Vagina (tissue), 2 donors: ENCODE measurements at regions not wholly inside any gene's neighbourhood (a gene's known extent, or its start where the extent isn't known, plus 50 kb on each side); places are given as distances from the start of the nearest gene placed in this dataset.

Experiments
- DNase-seq, 2 donors: peaks; one replicate each; pipeline ENCODE4 v3.0.0-alpha.2; 2017; ENCODE audit errors: extremely low spot score in 2 of 2
- H3K27ac ChIP-seq: fragments of 200-600 bp; sonication (generic); one replicate; pipeline ENCODE4 v1.5.1; 2019
- H3K27me3 ChIP-seq: fragments of 200-600 bp; sonication (generic); one replicate; pipeline ENCODE4 v1.5.1; 2019
- H3K36me3 ChIP-seq, 2 donors: fragments of 200-600 bp; sonication (generic); one replicate each; pipeline ENCODE4 v1.5.1; 2017 to 2019
- H3K4me1 ChIP-seq: fragments of 200-600 bp; sonication (generic); one replicate; pipeline ENCODE4 v1.5.1; 2019
- H3K4me3 ChIP-seq, 2 donors: fragments of 200-600 bp; sonication (generic); 1 replicate in 1 of 2; 2 replicates in 1 of 2; pipeline ENCODE4 v1.5.1; 2016 to 2019
- H3K9me3 ChIP-seq: fragments of 200-600 bp; sonication (generic); one replicate; pipeline ENCODE4 v1.5.1; 2019
- POLR2A ChIP-seq, 2 donors: fragments of 450-650 bp; IDR thresholded peaks; one replicate each; pipeline ENCODE4 v1.6.1; 2017; ENCODE audit warnings: antibody characterized with exemption in 2 of 2, mild to moderate bottlenecking in 2 of 2, moderate library complexity in 2 of 2
- POLR2AphosphoS5 ChIP-seq, 2 donors: sonication (generic); formaldehyde crosslinking; IDR thresholded peaks; one replicate each; pipeline ENCODE4 v1.9.0; 2017; ENCODE audit warnings: antibody characterized with exemption in 2 of 2, mild to moderate bottlenecking in 2 of 2, low read depth in 1 of 2; ENCODE audit not compliant: insufficient read depth in 1 of 2
- intact Hi-C: fragments of 100-400 bp; cut with DNase I; formaldehyde crosslinking; loops from one replicate; pipeline ENCODE4 v1.15.1; 2023
- TF ChIP-seq, protein P1 (sequence below), 3 experiments: fragments of 450-650 bp in 2 of 3; fragments of 200-600 bp in 1 of 3; sonication (generic) in 1 of 3; IDR thresholded peaks; one replicate each; pipeline ENCODE4 v1.5.1; 2017 to 2019; ENCODE audit warnings: antibody characterized with exemption in 3 of 3, mild to moderate bottlenecking in 2 of 3, moderate library complexity in 2 of 3

DNA sequence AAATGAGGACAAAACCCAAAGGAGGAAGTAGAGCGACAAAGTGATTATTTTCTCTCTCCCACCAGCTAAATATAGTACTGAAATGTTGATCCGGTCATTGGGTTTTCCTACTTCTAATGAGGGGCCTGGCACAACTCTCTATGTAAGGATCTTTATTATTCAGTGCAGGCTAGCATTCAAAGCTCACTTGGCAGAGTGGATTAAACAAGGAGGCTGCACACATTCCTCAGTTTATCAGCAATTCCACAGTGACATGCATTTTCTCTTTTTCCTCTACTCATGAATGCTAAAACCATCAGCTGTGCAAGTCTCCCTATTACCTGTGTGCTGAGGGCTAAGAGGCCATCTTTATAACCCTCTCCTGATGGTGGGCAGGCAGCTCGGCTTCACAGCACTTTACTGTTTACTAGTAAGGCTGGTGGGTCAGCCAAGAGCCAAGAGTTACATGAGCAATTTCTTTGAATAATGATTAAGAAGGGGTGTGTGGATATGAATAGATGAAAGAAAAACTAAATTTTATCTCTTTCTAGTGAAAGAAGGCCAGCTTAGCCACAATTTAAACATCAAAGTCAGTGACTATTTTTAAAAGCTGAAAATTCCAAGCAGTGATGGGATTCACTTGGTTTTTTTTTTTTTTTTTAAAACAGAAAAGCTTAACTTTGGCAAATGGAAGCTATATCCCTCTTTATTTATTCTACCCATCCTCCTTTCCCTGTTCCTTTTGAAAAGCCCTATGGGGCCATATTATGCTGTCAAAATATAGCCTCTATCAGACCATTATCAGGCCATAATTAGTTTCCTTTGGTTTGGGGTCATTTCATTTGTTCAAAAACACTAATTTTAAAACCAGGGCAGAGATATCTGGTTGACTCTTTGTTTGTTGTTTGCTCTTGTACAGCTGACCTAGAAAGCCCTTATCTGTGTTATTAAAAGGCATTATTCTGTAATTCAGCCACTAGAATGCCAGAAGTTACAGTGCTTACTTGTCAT lies 111.0 kb downstream of the RBM43 start:
- Histone ChIP-seq H3K4me1 (no peaks in the 10 kb centered on the region), H3K27me3 (no peaks in the 10 kb centered on the region), H3K9me3 (no peaks in the 10 kb centered on the region), H3K36me3 (no peaks in the 10 kb centered on the region), H3K4me3 (no peak overlapping the region), H3K27ac (no peak overlapping the region)
- DNase-seq: no peak
- TF ChIP-seq POLR2AphosphoS5 (IDR thresholded peaks at IDR 0.05; ENCODE audit: insufficient read depth in 1 of 2, low read depth in 1 of 2) (no peak), POLR2A (IDR thresholded peaks at IDR 0.05) (no peak)
- TF ChIP-seq, protein P1, sequence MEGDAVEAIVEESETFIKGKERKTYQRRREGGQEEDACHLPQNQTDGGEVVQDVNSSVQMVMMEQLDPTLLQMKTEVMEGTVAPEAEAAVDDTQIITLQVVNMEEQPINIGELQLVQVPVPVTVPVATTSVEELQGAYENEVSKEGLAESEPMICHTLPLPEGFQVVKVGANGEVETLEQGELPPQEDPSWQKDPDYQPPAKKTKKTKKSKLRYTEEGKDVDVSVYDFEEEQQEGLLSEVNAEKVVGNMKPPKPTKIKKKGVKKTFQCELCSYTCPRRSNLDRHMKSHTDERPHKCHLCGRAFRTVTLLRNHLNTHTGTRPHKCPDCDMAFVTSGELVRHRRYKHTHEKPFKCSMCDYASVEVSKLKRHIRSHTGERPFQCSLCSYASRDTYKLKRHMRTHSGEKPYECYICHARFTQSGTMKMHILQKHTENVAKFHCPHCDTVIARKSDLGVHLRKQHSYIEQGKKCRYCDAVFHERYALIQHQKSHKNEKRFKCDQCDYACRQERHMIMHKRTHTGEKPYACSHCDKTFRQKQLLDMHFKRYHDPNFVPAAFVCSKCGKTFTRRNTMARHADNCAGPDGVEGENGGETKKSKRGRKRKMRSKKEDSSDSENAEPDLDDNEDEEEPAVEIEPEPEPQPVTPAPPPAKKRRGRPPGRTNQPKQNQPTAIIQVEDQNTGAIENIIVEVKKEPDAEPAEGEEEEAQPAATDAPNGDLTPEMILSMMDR (IDR thresholded peaks at IDR 0.05): no peak
- intact Hi-C loops: no loop called here

DNA sequence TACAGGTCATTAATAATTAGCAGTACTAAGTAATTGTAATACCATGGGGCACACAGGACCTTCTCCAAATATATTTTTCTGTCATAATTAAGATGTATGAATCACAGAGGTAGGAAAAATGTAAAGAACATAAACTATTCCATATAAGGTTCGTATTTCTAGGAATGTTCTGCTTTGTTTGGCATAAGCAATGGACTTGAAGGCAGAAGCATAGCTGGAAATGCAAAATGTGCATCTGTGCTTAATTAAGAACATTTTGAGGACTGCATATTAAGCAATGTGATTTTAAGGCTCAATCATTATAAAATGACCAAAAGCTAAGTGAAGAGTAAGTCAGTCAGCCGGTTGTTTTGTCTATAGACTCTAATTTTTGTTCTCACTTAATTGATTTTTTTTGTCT lies 123.2 kb downstream of the RBM43 start:
- Histone ChIP-seq H3K4me1 (no peaks in the 10 kb centered on the region), H3K36me3 (no peaks in the 10 kb centered on the region), H3K27ac (no peak overlapping the region), H3K9me3 (no peaks in the 10 kb centered on the region), H3K4me3 (no peak overlapping the region), H3K27me3 (no peaks in the 10 kb centered on the region)
- TF ChIP-seq POLR2A (IDR thresholded peaks at IDR 0.05) (no peak), POLR2AphosphoS5 (IDR thresholded peaks at IDR 0.05; ENCODE audit: insufficient read depth in 1 of 2, low read depth in 1 of 2) (no peak)
- TF ChIP-seq, protein P1 (IDR thresholded peaks at IDR 0.05): no peak
- intact Hi-C loops: no loop called here
- no peak for DNase-seq

DNA sequence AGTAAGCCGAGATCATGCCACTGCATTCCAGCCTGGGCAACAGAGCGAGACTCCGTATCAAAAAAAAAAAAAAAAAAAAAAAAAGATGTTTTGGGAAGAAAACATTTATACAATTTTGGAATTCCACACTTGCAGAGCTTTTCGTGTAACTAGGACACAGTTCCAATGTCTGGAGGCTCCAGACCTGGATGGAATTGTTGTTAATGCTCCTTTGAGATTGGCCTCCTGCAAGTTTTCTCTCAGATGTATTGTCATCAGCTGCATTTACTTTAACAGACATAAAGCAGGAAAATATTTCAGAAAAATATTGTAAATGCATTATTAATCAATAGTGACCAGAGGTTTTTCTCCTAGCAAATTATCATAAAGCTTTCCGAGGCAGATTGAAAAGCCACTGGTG lies 124.1 kb downstream of the RBM43 start:
- DNase-seq: no peak
- Histone ChIP-seq H3K4me1 (no peaks in the 10 kb centered on the region), H3K9me3 (no peaks in the 10 kb centered on the region), H3K36me3 (no peaks in the 10 kb centered on the region), H3K27ac (no peak overlapping the region), H3K4me3 (no peak overlapping the region), H3K27me3 (no peaks in the 10 kb centered on the region)
- TF ChIP-seq, protein P1 (IDR thresholded peaks at IDR 0.05): no peak
- TF ChIP-seq POLR2AphosphoS5 (IDR thresholded peaks at IDR 0.05; ENCODE audit: insufficient read depth in 1 of 2, low read depth in 1 of 2) (no peak), POLR2A (IDR thresholded peaks at IDR 0.05) (no peak)
- intact Hi-C loops: no loop called here

DNA sequence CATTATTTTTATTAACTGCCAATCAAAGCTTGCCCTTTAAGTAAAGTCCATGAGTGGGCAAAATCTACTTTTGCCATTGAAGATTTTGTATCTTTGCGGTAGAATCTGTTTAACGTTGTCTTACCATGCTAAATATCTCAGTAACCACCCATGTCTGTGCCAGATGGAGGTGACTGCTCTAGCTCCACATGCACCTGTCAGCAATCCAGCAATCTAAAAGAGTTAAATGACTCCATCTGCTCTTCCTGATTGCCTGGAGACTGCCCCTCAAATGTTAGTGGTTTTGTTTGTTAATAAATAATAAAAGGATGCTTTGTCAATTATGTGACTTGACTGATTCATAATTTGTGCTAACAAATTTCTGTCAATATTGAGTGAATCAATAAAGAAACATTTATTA lies 141.7 kb downstream of the RBM43 start:
- no peak overlapping the region for H3K27ac ChIP-seq
- no peak overlapping the region for H3K4me3 ChIP-seq
- H3K36me3 ChIP-seq: no peaks in the 10 kb centered on the region
- H3K9me3 ChIP-seq: no peaks in the 10 kb centered on the region
- no peaks in the 10 kb centered on the region for H3K4me1 ChIP-seq
- TF ChIP-seq POLR2A (IDR thresholded peaks at IDR 0.05) (no peak), POLR2AphosphoS5 (IDR thresholded peaks at IDR 0.05; ENCODE audit: insufficient read depth in 1 of 2, low read depth in 1 of 2) (no peak)
- TF ChIP-seq, protein P1 (IDR thresholded peaks at IDR 0.05): no peak
- no peaks in the 10 kb centered on the region for H3K27me3 ChIP-seq
- intact Hi-C loops: no loop called here
- no peak for DNase-seq

- Histone ChIP-seq H3K27me3 (no peaks in the 10 kb centered on the region), H3K9me3 (no peaks in the 10 kb centered on the region), H3K4me1 (no peaks in the 10 kb centered on the region), H3K36me3 (no peaks in the 10 kb centered on the region), H3K4me3 (no peak overlapping the region), H3K27ac (no peak overlapping the region)
- DNase-seq: no peak
- intact Hi-C loops: no loop called here
- TF ChIP-seq, protein P1 (IDR thresholded peaks at IDR 0.05): no peak
- TF ChIP-seq POLR2A (IDR thresholded peaks at IDR 0.05) (no peak), POLR2AphosphoS5 (IDR thresholded peaks at IDR 0.05; ENCODE audit: insufficient read depth in 1 of 2, low read depth in 1 of 2) (no peak)
Observed at GRCh38 chr2:151119374-151119773, 142.3 kb downstream of the RBM43 start.
